H9 (cell line): ENCODE measurements at regions not wholly inside any gene's neighbourhood (a gene's known extent, or its start where the extent isn't known, plus 50 kb on each side); places are given as distances from the start of the nearest gene placed in this dataset.

Experiments used
- DNase-seq: peaks from one replicate; pipeline ENCODE4 v3.0.0-alpha.2; 2017
- H2AFZ ChIP-seq: one replicate; pipeline ENCODE4 v1.6.1; 2013; ENCODE audit warnings: mild to moderate bottlenecking, low read length, control low read depth, moderate library complexity
- H2AK5ac ChIP-seq: 2 replicates; pipeline ENCODE4 v1.6.1; 2013; ENCODE audit warnings: low read length, control low read depth, mixed read lengths; ENCODE audit not compliant: insufficient read length
- H2BK120ac ChIP-seq: one replicate; pipeline ENCODE4 v1.6.1; 2013; ENCODE audit warnings: low read depth, mild to moderate bottlenecking, low read length, control low read depth, inconsistent platforms; ENCODE audit not compliant: poor library complexity, severe bottlenecking
- H2BK12ac ChIP-seq: 2 replicates; pipeline ENCODE4 v1.6.1; 2013; ENCODE audit warnings: low read length, control low read depth, mixed read lengths, low read depth; ENCODE audit not compliant: insufficient read length
- H2BK15ac ChIP-seq: 2 replicates; pipeline ENCODE4 v1.6.1; 2013; ENCODE audit warnings: low read depth, low read length, control low read depth
- H2BK20ac ChIP-seq: one replicate; pipeline ENCODE4 v1.6.1; 2013; ENCODE audit warnings: low read depth, mild to moderate bottlenecking, low read length, control low read depth, inconsistent platforms; ENCODE audit not compliant: poor library complexity, severe bottlenecking
- H2BK5ac ChIP-seq: 2 replicates; pipeline ENCODE4 v1.6.1; 2013; ENCODE audit warnings: low read length, control low read depth, mixed read lengths; ENCODE audit not compliant: insufficient read length
- H3K14ac ChIP-seq: 2 replicates; pipeline ENCODE4 v1.6.1; 2013; ENCODE audit warnings: low read length, control low read depth; ENCODE audit not compliant: insufficient read depth
- H3K18ac ChIP-seq: 2 replicates; pipeline ENCODE4 v1.6.1; 2013; ENCODE audit warnings: low read depth, mild to moderate bottlenecking, mixed read lengths, low read length, control low read depth; ENCODE audit not compliant: insufficient read length
- H3K23ac ChIP-seq: 2 replicates; pipeline ENCODE4 v1.6.1; 2013; ENCODE audit warnings: low read length, control low read depth, mixed read lengths, low read depth; ENCODE audit not compliant: insufficient read length
- H3K23me2 ChIP-seq: 2 replicates; pipeline ENCODE4 v1.6.1; 2013; ENCODE audit warnings: low read depth, mild to moderate bottlenecking, mixed read lengths, low read length, control low read depth; ENCODE audit not compliant: insufficient read length, poor library complexity, severe bottlenecking
- H3K27ac ChIP-seq: 2 replicates; pipeline ENCODE4 v1.5.1; 2013; ENCODE audit warnings: low read length, control low read depth, mixed read lengths, low read depth; ENCODE audit not compliant: insufficient read length
- H3K27me3 ChIP-seq: 2 replicates; pipeline ENCODE4 v1.6.1; 2013; ENCODE audit warnings: low read length, control low read depth, inconsistent platforms; ENCODE audit not compliant: insufficient read depth
- H3K4ac ChIP-seq: 2 replicates; pipeline ENCODE4 v1.6.1; 2013; ENCODE audit warnings: low read depth, mild to moderate bottlenecking, control low read depth, inconsistent platforms, low read length, moderate library complexity
- H3K4me1 ChIP-seq: 2 replicates; pipeline ENCODE4 v1.6.1; 2013; ENCODE audit warnings: low read length, control low read depth, inconsistent platforms; ENCODE audit not compliant: insufficient read depth
- H3K4me2 ChIP-seq: 2 replicates; pipeline ENCODE4 v1.6.1; 2013; ENCODE audit warnings: low read length, control low read depth, mixed read lengths; ENCODE audit not compliant: insufficient read length, insufficient read depth
- H3K56ac ChIP-seq: 2 replicates; pipeline ENCODE4 v1.6.1; 2013; ENCODE audit warnings: low read depth, mild to moderate bottlenecking, mixed read lengths, low read length, control low read depth; ENCODE audit not compliant: insufficient read length
- H3K79me1 ChIP-seq: 2 replicates; pipeline ENCODE4 v1.6.1; 2013; ENCODE audit warnings: low read depth, mild to moderate bottlenecking, moderate library complexity, low read length, control low read depth, inconsistent platforms; ENCODE audit not compliant: insufficient read depth, poor library complexity, severe bottlenecking
- H3K79me2 ChIP-seq: 2 replicates; pipeline ENCODE4 v1.6.1; 2013; ENCODE audit warnings: low read length, control low read depth, inconsistent platforms; ENCODE audit not compliant: insufficient read depth
- H3K9ac ChIP-seq: 2 replicates; pipeline ENCODE4 v1.6.1; 2013; ENCODE audit warnings: low read length, control low read depth, mixed read lengths; ENCODE audit not compliant: insufficient read length; ENCODE audit errors: extremely low read depth
- H3K9me3 ChIP-seq: one replicate; pipeline ENCODE4 v1.6.1; 2013; ENCODE audit warnings: low read depth, low read length, inconsistent platforms; ENCODE audit not compliant: control insufficient read depth
- H3T11ph ChIP-seq: one replicate; pipeline ENCODE4 v1.6.1; 2013; ENCODE audit warnings: mild to moderate bottlenecking, low read length, control low read depth, inconsistent platforms
- H4K20me1 ChIP-seq: one replicate; pipeline ENCODE4 v1.6.1; 2013; ENCODE audit not compliant: control insufficient read depth, insufficient read length, insufficient read depth
- H4K5ac ChIP-seq: 2 replicates; pipeline ENCODE4 v1.6.1; 2013; ENCODE audit warnings: low read depth, mild to moderate bottlenecking, mixed read lengths, low read length, control low read depth; ENCODE audit not compliant: insufficient read length
- H4K8ac ChIP-seq: replicated peaks from 2 replicates; pipeline ENCODE4 v1.6.1; 2013; ENCODE audit warnings: low read length, control low read depth, mixed read lengths, low read depth; ENCODE audit not compliant: insufficient read length
- H4K91ac ChIP-seq: 2 replicates; pipeline ENCODE4 v1.6.1; 2013; ENCODE audit warnings: low read depth, mild to moderate bottlenecking, moderate library complexity, mixed read lengths, low read length, control low read depth; ENCODE audit not compliant: insufficient read length
- H3K27ac Mint-ChIP-seq, 3 experiments: 2 replicates in 2 of 3; 3 replicates in 1 of 3; pipeline ENCODE4 v1.8.0; 2020 to 2021; ENCODE audit warnings: mixed read lengths in 3 of 3, mild to moderate bottlenecking in 1 of 3, moderate library complexity in 1 of 3
- H3K27me3 Mint-ChIP-seq: 2 replicates; pipeline ENCODE4 v1.8.0; 2021; ENCODE audit warnings: low read depth, mild to moderate bottlenecking, moderate library complexity, mixed read lengths
- H3K36me3 Mint-ChIP-seq, 3 experiments: 2 replicates in 2 of 3; 3 replicates in 1 of 3; pipeline ENCODE4 v1.8.0; 2020 to 2021; ENCODE audit warnings: low read depth in 3 of 3, mixed read lengths in 3 of 3; ENCODE audit not compliant: insufficient read depth in 1 of 3
- H3K4me1 Mint-ChIP-seq, 2 experiments: 2 replicates each; pipeline ENCODE4 v1.8.0; 2020; ENCODE audit warnings: mixed read lengths in 2 of 2
- H3K4me3 Mint-ChIP-seq, 2 experiments: 2 replicates in 1 of 2; 3 replicates in 1 of 2; pipeline ENCODE4 v1.8.0; 2020 to 2021; ENCODE audit warnings: mild to moderate bottlenecking in 2 of 2, mixed read lengths in 2 of 2, moderate library complexity in 1 of 2
- H3K9me3 Mint-ChIP-seq, 2 experiments: 2 replicates in 1 of 2; 3 replicates in 1 of 2; pipeline ENCODE4 v1.8.0; 2020; ENCODE audit warnings: mild to moderate bottlenecking in 2 of 2, mixed read lengths in 2 of 2, moderate library complexity in 1 of 2
- CTCF ChIP-seq: fragments of 200-600 bp; sonication (generic); conservative IDR thresholded peaks from 3 replicates; pipeline ENCODE4 v1.8.0; 2021; ENCODE audit warnings: antibody characterized with exemption, mild to moderate bottlenecking
- WGBS: extraction: QIAGEN DNeasy Blood & Tissue Kit; methylation state at CpG from one replicate; pipeline ENCODE4 v1.1.7; 2013; ENCODE audit warnings: missing lambda C conversion rate, low lambda C conversion rate, mixed read lengths; ENCODE audit not compliant: insufficient read length; ENCODE audit errors: extremely low coverage; 5-methylcytosine and 5-hydroxymethylcytosine counted together

DNA sequence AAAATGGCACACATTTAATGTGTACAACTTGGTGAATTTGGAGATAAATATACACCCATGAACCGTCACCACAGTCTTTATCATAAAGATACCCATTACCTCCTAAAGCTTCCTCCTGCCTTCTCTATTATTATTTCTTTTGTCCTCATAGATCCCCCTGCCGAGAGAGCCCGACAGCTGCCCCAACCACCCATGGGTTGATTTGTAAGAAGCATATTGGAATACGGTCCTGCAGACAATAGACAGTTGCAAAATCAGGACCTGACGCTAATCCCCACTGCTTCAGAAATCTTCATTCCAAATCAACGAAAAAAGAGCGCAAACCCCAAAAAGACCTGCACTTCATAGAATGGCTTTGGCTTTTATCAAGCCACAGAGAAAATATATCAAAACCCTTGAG lies 697.5 kb downstream of the SEMA5A start:
- H3T11ph ChIP-seq = no peak overlapping the region
- no peaks in the 10 kb centered on the region for H3K27me3 Mint-ChIP-seq
- H4K91ac ChIP-seq = no peak overlapping the region
- no peak overlapping the region for H3K27ac ChIP-seq
- no peak overlapping the region for H2BK20ac ChIP-seq
- no peak overlapping the region for H2AK5ac ChIP-seq
- no peak overlapping the region for H3K18ac ChIP-seq
- no peak overlapping the region for H4K8ac ChIP-seq
- TF ChIP-seq CTCF = no peak
- no peak overlapping the region for H3K27ac Mint-ChIP-seq
- DNase-seq = no peak
- no peak overlapping the region for H3K56ac ChIP-seq
- H3K4me3 Mint-ChIP-seq = peak overlapping the region in 1 of 2 experiments; percentile 3; a peak in 2 of 5 replicates
- no peak overlapping the region for H2BK12ac ChIP-seq
- no peaks in the 10 kb centered on the region for H3K9me3 ChIP-seq
- WGBS = no CpG with 5 or more reads among the region's 7 CpGs
- no peaks in the 10 kb centered on the region for H3K23me2 ChIP-seq
- H2AFZ ChIP-seq = no peak overlapping the region
- H3K9ac ChIP-seq = no peak overlapping the region
- H2BK120ac ChIP-seq = no peak overlapping the region
- no peaks in the 10 kb centered on the region for H3K36me3 Mint-ChIP-seq
- no peaks in the 10 kb centered on the region for H3K79me2 ChIP-seq
- no peak overlapping the region for H3K4ac ChIP-seq
- H2BK5ac ChIP-seq = no peak overlapping the region
- no peak overlapping the region for H3K23ac ChIP-seq
- no peaks in the 10 kb centered on the region; a peak in 2 of 5 replicates for H3K9me3 Mint-ChIP-seq
- H3K27me3 ChIP-seq = no peaks in the 10 kb centered on the region
- H2BK15ac ChIP-seq = no peak overlapping the region
- no peak overlapping the region for H3K14ac ChIP-seq
- H4K20me1 ChIP-seq = no peaks in the 10 kb centered on the region
- H3K4me1 Mint-ChIP-seq = peaks cover 16 to 22% of the 10 kb centered on the region in 2 experiments
- H4K5ac ChIP-seq = no peak overlapping the region
- H3K4me2 ChIP-seq = no peak overlapping the region
- no peaks in the 10 kb centered on the region; the same call in 1 of the 2 replicates for H3K4me1 ChIP-seq
- no peaks in the 10 kb centered on the region for H3K79me1 ChIP-seq
